GM10266 (cell line): ENCODE measurements at regions not wholly inside any gene's neighbourhood (a gene's known extent, or its start where the extent isn't known, plus 50 kb on each side); places are given as distances from the start of the nearest gene placed in this dataset.
A peak's percentile ranks its signal among the peaks of the same experiment; 100 is the strongest.

Source experiments
- DNase-seq: peaks from one replicate; pipeline ENCODE4 v3.0.0; 2012; ENCODE audit errors: extremely low spot score
- CTCF ChIP-seq: IDR thresholded peaks from 2 replicates; pipeline ENCODE4 v1.5.1; 2012; ENCODE audit warnings: mild to moderate bottlenecking, low read depth; ENCODE audit not compliant: control insufficient read depth, insufficient read depth; ENCODE audit errors: missing control alignments

- no peak for TF ChIP-seq CTCF
- DNase-seq: no peak
These were observed 154.7 kb upstream of the GALNT13 start for GRCh38 chr2:153717060-153717459.

- DNase-seq: no peak
- TF ChIP-seq CTCF: no peak
These were observed 132.3 kb upstream of the GALNT13 start for GRCh38 chr2:153739394-153739793.

DNA sequence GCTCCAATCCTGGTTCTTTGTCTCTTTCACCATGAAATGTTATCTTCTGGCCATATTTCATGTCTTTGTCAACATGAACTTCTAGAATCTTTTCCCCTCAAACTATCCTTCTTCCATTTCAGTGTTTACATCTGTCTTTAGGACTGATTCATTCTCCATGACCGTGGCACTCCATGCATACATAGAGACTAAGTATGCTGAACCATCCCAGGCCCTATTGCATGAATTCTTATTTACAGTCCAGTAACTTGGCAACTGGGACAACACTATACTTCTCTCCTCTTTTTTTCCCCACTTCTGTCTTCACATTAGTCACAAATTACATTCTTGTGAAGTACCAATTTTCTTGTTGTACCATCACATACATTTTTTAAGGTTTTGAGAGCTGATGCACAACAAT lies 109.8 kb upstream of the GALNT13 start:
- TF ChIP-seq CTCF: no peak
- no peak for DNase-seq

DNA sequence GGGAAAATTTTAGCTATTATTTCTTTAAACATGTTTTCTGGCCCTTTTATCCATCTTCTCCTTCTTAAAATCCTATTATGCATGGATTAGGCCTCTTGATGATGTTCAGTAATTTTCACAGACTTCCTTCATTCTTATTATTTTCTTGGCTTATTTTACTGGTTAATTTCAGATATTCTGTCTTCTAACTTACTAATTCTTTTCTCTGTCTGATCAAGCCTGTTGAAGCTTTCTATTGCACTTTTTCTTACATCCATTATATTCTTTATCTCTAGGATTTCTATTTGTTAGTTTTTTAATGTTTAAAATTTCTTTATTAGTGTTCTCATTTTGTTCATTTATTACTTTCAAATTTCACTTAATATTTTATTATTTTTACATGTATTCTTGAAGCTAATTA lies 105.3 kb upstream of the GALNT13 start:
- no peak for TF ChIP-seq CTCF

GRCh38 chr2:153770359-153770991 lies 101.2 kb upstream of the GALNT13 start:
- DNase-seq: no peak
- peak; percentile 10 for TF ChIP-seq CTCF

More for the DNA sequence above, 105.3 kb upstream of the GALNT13 start:
- DNase-seq: no peak

- DNase-seq: no peak
- TF ChIP-seq CTCF: no peak
These were observed 91.5 kb upstream of the GALNT13 start for GRCh38 chr2:153780241-153780640.

DNA sequence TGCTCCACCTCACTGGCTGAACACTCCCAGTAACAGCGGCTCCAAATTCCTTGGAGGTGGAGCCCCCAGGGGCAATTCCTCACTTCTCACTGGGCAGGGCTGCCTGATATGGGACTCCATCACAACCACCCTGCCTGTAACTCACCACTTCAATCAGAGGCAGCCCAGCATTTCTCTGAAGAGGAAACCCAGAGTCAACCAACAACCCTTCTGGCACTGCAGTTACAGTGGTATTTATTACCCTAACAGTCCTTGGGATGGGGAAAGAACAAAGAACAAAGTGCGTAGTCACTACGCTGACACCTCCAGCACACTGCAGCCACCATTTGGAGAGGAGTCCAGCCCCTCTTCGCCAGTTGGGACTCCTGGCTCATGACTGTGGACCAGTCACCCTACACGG lies 85.7 kb upstream of the GALNT13 start:
- no peak for TF ChIP-seq CTCF
- DNase-seq: no peak
